Fibroblast of gingiva (primary cell): ENCODE measurements at regions not wholly inside any gene's neighbourhood (a gene's known extent, or its start where the extent isn't known, plus 50 kb on each side); places are given as distances from the start of the nearest gene placed in this dataset.

Experiments used
- DNase-seq: peaks from one replicate; pipeline ENCODE4 v3.0.0-alpha.2; 2011; ENCODE audit warnings: low read depth

- peak; percentile 24 for DNase-seq
These were observed 905.8 kb upstream of the ADGRL2 start for GRCh38 chr1:80894921-80895320.

GRCh38 chr1:80893115-80893514, 907.6 kb upstream of the ADGRL2 start:
- no peak for DNase-seq

GRCh38 chr1:80892539-80892938, 908.2 kb upstream of the ADGRL2 start:
- peak; percentile 9 for DNase-seq

GRCh38 chr1:80891871-80892270, 908.9 kb upstream of the ADGRL2 start:
- no peak for DNase-seq

- peak; percentile 26 for DNase-seq
These were observed 918.2 kb upstream of the ADGRL2 start for GRCh38 chr1:80882553-80882952.

GRCh38 chr1:80878343-80878742, 922.4 kb upstream of the ADGRL2 start:
- DNase-seq: no peak

GRCh38 chr1:80876035-80876434, 924.7 kb upstream of the ADGRL2 start:
- no peak for DNase-seq

- DNase-seq: no peak
These were observed 931.4 kb upstream of the ADGRL2 start for GRCh38 chr1:80869299-80869698.

GRCh38 chr1:80847904-80848303, 952.8 kb upstream of the ADGRL2 start:
- DNase-seq: no peak

- no peak for DNase-seq
These were observed 953.8 kb upstream of the ADGRL2 start for GRCh38 chr1:80846966-80847365.

- no peak for DNase-seq
These were observed 957.9 kb upstream of the ADGRL2 start for GRCh38 chr1:80842796-80843195.

- no peak for DNase-seq
These were observed 959.5 kb upstream of the ADGRL2 start for GRCh38 chr1:80841261-80841660.

- no peak for DNase-seq
These were observed 963.7 kb upstream of the ADGRL2 start for GRCh38 chr1:80837066-80837465.

- no peak for DNase-seq
These were observed 964.2 kb upstream of the ADGRL2 start for GRCh38 chr1:80836505-80836904.

- DNase-seq: peak; percentile 3
These were observed 973.1 kb upstream of the ADGRL2 start for GRCh38 chr1:80827666-80828065.

- no peak for DNase-seq
These were observed 975.7 kb upstream of the ADGRL2 start for GRCh38 chr1:80825067-80825466.

- DNase-seq: no peak
These were observed 982.5 kb upstream of the ADGRL2 start for GRCh38 chr1:80818211-80818610.

GRCh38 chr1:80807981-80808380, 992.8 kb upstream of the ADGRL2 start:
- DNase-seq: no peak

- DNase-seq: no peak
These were observed 994.3 kb upstream of the ADGRL2 start for GRCh38 chr1:80806431-80806830.

- DNase-seq: no peak
These were observed 999.0 kb upstream of the ADGRL2 start for GRCh38 chr1:80801695-80802094.

- DNase-seq: no peak
These were observed 1001.3 kb upstream of the ADGRL2 start for GRCh38 chr1:80799457-80799856.

- no peak for DNase-seq
These were observed 1021.5 kb upstream of the ADGRL2 start for GRCh38 chr1:80779275-80779674.

- no peak for DNase-seq
These were observed 1022.5 kb upstream of the ADGRL2 start for GRCh38 chr1:80778094-80778840.

- DNase-seq: no peak
These were observed 1024.5 kb upstream of the ADGRL2 start for GRCh38 chr1:80776266-80776665.
